Skeletal muscle tissue (tissue), 3 donors: ENCODE measurements at regions not wholly inside any gene's neighbourhood (a gene's known extent, or its start where the extent isn't known, plus 50 kb on each side); places are given as distances from the start of the nearest gene placed in this dataset.

Experiments used
- H3K27ac ChIP-seq: one replicate; pipeline ENCODE4 v1.7.0; 2013; ENCODE audit warnings: mild to moderate bottlenecking, low read depth, low read length, inconsistent platforms
- H3K27me3 ChIP-seq, 3 donors: one replicate each; pipeline ENCODE4 v1.7.0; 2013; ENCODE audit warnings: low read length in 3 of 3; ENCODE audit not compliant: control insufficient read depth in 3 of 3, insufficient read depth in 3 of 3
- H3K36me3 ChIP-seq, 3 donors: one replicate each; pipeline ENCODE4 v1.7.0; 2013; ENCODE audit warnings: low read length in 3 of 3; ENCODE audit not compliant: control insufficient read depth in 3 of 3, insufficient read depth in 3 of 3
- H3K4me1 ChIP-seq, 3 donors: one replicate each; pipeline ENCODE4 v1.7.0; 2013; ENCODE audit warnings: low read length in 3 of 3, mild to moderate bottlenecking in 3 of 3; ENCODE audit not compliant: control insufficient read depth in 3 of 3, insufficient read depth in 3 of 3
- H3K4me3 ChIP-seq, 3 donors: one replicate each; pipeline ENCODE4 v1.7.0; 2013; ENCODE audit warnings: low read length in 3 of 3
- H3K9ac ChIP-seq, 3 donors: one replicate each; pipeline ENCODE4 v1.7.0; 2013; ENCODE audit warnings: low read length in 3 of 3, mild to moderate bottlenecking in 3 of 3, moderate library complexity in 2 of 3, low read depth in 1 of 3
- H3K9me3 ChIP-seq, 3 donors: one replicate each; pipeline ENCODE4 v1.7.0; 2013; ENCODE audit warnings: low read length in 3 of 3; ENCODE audit not compliant: control insufficient read depth in 3 of 3
- donor health status: Osteomylitis.

- Histone ChIP-seq H3K4me3 (peak overlapping the region; percentile 3 to 56 (median 18)), H3K27ac (no peak overlapping the region), H3K9ac (peak overlapping the region in 1 of 3 donors; percentile 57)
These were observed 132.4 kb upstream of the USP9X start for GRCh38 chrX:40952855-40953254.

GRCh38 chrX:40953369-40953768, 131.9 kb upstream of the USP9X start:
- Histone ChIP-seq H3K27ac (no peak overlapping the region), H3K4me1 (no peaks in the 10 kb centered on the region), H3K9me3 (no peaks in the 10 kb centered on the region), H3K4me3 (no peak overlapping the region), H3K27me3 (no peaks in the 10 kb centered on the region), H3K36me3 (no peaks in the 10 kb centered on the region), H3K9ac (no peak overlapping the region)

More at GRCh38 chrX:40952855-40953254, 132.4 kb upstream of the USP9X start:
- H3K36me3 ChIP-seq = no peaks in the 10 kb centered on the region
- no peaks in the 10 kb centered on the region for H3K9me3 ChIP-seq
- H3K27me3 ChIP-seq = no peaks in the 10 kb centered on the region
- no peaks in the 10 kb centered on the region for H3K4me1 ChIP-seq

- H3K36me3 ChIP-seq = no peaks in the 10 kb centered on the region
- no peaks in the 10 kb centered on the region for H3K27me3 ChIP-seq
- H3K4me3 ChIP-seq = no peak overlapping the region
- peaks cover 0 to 3% (median 0%) of the 10 kb centered on the region in 3 donors for H3K4me1 ChIP-seq
- H3K9me3 ChIP-seq = no peaks in the 10 kb centered on the region
- H3K27ac ChIP-seq = no peak overlapping the region
- no peak overlapping the region for H3K9ac ChIP-seq
These were observed 125.2 kb upstream of the USP9X start for GRCh38 chrX:40960041-40960440.

DNA sequence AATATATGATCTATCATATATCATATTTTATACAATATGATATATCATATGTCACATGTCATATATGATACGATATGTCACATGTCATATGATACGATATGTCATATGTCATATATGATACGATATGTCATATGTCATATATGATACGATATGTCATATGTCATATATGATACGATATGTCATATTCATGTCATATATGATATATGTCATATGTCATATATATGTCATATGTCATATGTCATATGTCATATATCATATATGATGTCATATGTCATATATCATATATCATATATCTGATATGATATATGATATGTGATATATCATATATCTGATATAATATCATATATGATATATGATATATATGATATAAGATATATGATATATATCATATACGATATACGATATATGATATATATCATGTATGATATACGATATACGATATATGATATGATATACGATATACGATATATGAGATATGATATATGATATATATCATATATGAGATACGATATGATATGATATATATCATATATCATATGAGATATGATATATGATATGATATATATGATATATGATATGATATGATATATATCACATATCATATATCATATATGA, 122.3 kb upstream of the USP9X start:
- H3K4me3 ChIP-seq = no peak overlapping the region
- H3K27ac ChIP-seq = no peak overlapping the region
- no peak overlapping the region for H3K9ac ChIP-seq
- no peaks in the 10 kb centered on the region for H3K27me3 ChIP-seq
- no peaks in the 10 kb centered on the region for H3K36me3 ChIP-seq
- peaks cover 0 to 7% (median 0%) of the 10 kb centered on the region in 3 donors for H3K4me1 ChIP-seq
- no peaks in the 10 kb centered on the region for H3K9me3 ChIP-seq

- H3K27me3 ChIP-seq = no peaks in the 10 kb centered on the region
- no peak overlapping the region for H3K9ac ChIP-seq
- no peaks in the 10 kb centered on the region for H3K9me3 ChIP-seq
- no peaks in the 10 kb centered on the region for H3K36me3 ChIP-seq
- H3K4me1 ChIP-seq = peaks cover 0 to 7% (median 0%) of the 10 kb centered on the region in 3 donors
- peak overlapping the region; percentile 12 for H3K27ac ChIP-seq
- no peak overlapping the region for H3K4me3 ChIP-seq
These were observed 121.2 kb upstream of the USP9X start for GRCh38 chrX:40964008-40964407.

GRCh38 chrX:40964633-40965586, 120.3 kb upstream of the USP9X start:
- no peaks in the 10 kb centered on the region for H3K36me3 ChIP-seq
- no peak overlapping the region for H3K4me3 ChIP-seq
- peak overlapping the region; percentile 12 for H3K27ac ChIP-seq
- H3K27me3 ChIP-seq = no peaks in the 10 kb centered on the region
- H3K9me3 ChIP-seq = no peaks in the 10 kb centered on the region
- no peak overlapping the region for H3K9ac ChIP-seq
- H3K4me1 ChIP-seq = peaks cover 0 to 7% (median 0%) of the 10 kb centered on the region in 3 donors

GRCh38 chrX:40966213-40966820, 118.9 kb upstream of the USP9X start:
- Histone ChIP-seq H3K4me3 (no peak overlapping the region), H3K4me1 (peaks cover 0 to 7% (median 0%) of the 10 kb centered on the region in 3 donors), H3K27me3 (no peaks in the 10 kb centered on the region), H3K9ac (no peak overlapping the region), H3K36me3 (no peaks in the 10 kb centered on the region), H3K27ac (peak overlapping the region; percentile 36), H3K9me3 (no peaks in the 10 kb centered on the region)

DNA sequence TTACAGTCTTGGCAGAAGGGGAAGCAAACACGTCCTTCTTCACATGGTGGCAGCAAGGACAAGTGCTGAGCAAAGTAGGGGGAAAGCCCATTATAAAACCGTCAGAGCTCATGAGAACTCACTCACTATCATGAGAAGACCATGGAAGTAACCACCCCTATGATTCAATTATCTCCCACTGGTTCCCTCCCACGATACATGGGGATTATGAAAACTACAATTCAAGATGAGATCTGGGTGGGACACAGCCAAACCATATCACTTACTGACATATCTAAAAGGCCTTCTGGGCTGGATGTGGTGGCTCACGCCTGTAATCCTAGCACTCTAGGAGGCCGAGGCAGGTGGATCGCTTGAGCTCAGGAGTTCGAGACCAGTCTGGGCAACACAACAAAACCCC, 117.1 kb upstream of the USP9X start:
- Histone ChIP-seq H3K27ac (no peak overlapping the region), H3K9me3 (no peaks in the 10 kb centered on the region), H3K4me3 (no peak overlapping the region), H3K4me1 (peaks cover 0 to 7% (median 0%) of the 10 kb centered on the region in 3 donors), H3K36me3 (no peaks in the 10 kb centered on the region), H3K27me3 (no peaks in the 10 kb centered on the region), H3K9ac (no peak overlapping the region)

- H3K27ac ChIP-seq = no peak overlapping the region
- H3K9ac ChIP-seq = no peak overlapping the region
- no peaks in the 10 kb centered on the region for H3K9me3 ChIP-seq
- H3K27me3 ChIP-seq = peaks cover 0 to 3% (median 0%) of the 10 kb centered on the region in 3 donors
- H3K36me3 ChIP-seq = no peaks in the 10 kb centered on the region
- no peak overlapping the region for H3K4me3 ChIP-seq
- H3K4me1 ChIP-seq = no peaks in the 10 kb centered on the region
These were observed 113.5 kb upstream of the USP9X start for GRCh38 chrX:40971736-40972135.

- H3K27me3 ChIP-seq = peaks cover 0 to 3% (median 0%) of the 10 kb centered on the region in 3 donors
- no peak overlapping the region for H3K4me3 ChIP-seq
- no peaks in the 10 kb centered on the region for H3K9me3 ChIP-seq
- no peaks in the 10 kb centered on the region for H3K36me3 ChIP-seq
- H3K9ac ChIP-seq = no peak overlapping the region
- no peaks in the 10 kb centered on the region for H3K4me1 ChIP-seq
- H3K27ac ChIP-seq = no peak overlapping the region
These were observed 111.6 kb upstream of the USP9X start for GRCh38 chrX:40973619-40974018.
